ENCODE measurements at regions not wholly inside any gene's neighbourhood (a gene's known extent, or its start where the extent isn't known, plus 50 kb on each side); places are given as distances from the start of the nearest gene placed in this dataset.

DNA sequence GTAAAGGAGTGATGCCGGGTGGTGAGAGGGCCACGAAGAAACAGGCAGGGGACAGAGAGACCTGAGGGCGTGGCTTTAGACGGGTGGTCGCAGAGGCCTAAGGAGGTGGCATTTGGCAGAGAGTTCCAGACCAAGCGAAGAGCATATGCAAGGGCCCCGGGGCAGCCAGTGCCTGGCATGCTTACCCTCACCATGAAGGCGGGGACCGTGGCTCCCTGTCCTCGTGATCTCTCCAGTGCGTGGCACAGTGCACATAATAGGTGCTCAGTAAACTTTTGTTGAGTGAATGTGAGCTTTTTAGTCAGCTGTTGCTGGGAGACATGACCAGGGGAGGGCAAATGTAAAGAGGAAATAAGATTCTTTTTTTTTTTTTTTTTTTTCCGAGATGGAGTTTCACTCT lies 245.6 kb upstream of the GSE1 start:
- TF ChIP-seq, protein P1, sequence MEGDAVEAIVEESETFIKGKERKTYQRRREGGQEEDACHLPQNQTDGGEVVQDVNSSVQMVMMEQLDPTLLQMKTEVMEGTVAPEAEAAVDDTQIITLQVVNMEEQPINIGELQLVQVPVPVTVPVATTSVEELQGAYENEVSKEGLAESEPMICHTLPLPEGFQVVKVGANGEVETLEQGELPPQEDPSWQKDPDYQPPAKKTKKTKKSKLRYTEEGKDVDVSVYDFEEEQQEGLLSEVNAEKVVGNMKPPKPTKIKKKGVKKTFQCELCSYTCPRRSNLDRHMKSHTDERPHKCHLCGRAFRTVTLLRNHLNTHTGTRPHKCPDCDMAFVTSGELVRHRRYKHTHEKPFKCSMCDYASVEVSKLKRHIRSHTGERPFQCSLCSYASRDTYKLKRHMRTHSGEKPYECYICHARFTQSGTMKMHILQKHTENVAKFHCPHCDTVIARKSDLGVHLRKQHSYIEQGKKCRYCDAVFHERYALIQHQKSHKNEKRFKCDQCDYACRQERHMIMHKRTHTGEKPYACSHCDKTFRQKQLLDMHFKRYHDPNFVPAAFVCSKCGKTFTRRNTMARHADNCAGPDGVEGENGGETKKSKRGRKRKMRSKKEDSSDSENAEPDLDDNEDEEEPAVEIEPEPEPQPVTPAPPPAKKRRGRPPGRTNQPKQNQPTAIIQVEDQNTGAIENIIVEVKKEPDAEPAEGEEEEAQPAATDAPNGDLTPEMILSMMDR (IDR thresholded peaks at IDR 0.05 in 4 of 5, conservative IDR thresholded peaks at IDR 0.05 in 1 of 5) = no peak
- TF ChIP-seq POLR2A (IDR thresholded peaks at IDR 0.05) = no peak
